ENCODE measurements at regions not wholly inside any gene's neighbourhood (a gene's known extent, or its start where the extent isn't known, plus 50 kb on each side); places are given as distances from the start of the nearest gene placed in this dataset.

- no peaks in the 10 kb centered on the region for H4K20me1 ChIP-seq (ENCODE audit: insufficient read depth)
- no peaks in the 10 kb centered on the region for H3K79me2 ChIP-seq (ENCODE audit: insufficient read depth, low read depth)
- no peak overlapping the region for H3K9ac ChIP-seq
- no peaks in the 10 kb centered on the region for H3K4me1 ChIP-seq (ENCODE audit: low read depth, poor library complexity, severe bottlenecking)
- H3K4me3 ChIP-seq (IDR thresholded peaks at IDR 0.05; ENCODE audit: insufficient read depth, low read depth, low read length): no peak overlapping the region
- no peak for TF ChIP-seq CTCF (conservative IDR thresholded peaks at IDR 0.05; ENCODE audit: low read depth, low read length)
- no peak overlapping the region for H3K27ac ChIP-seq
- no peaks in the 10 kb centered on the region for H3K36me3 ChIP-seq (ENCODE audit: insufficient read depth)
- H2AFZ ChIP-seq (ENCODE audit: low read depth): no peak overlapping the region
- H3K27me3 ChIP-seq (ENCODE audit: insufficient read depth, low read depth): no peaks in the 10 kb centered on the region
- no peak overlapping the region for H3K4me2 ChIP-seq
Measured at GRCh38 chr6:133796235-133796634, 92.7 kb upstream of the TCF21 start.

GRCh38 chr6:133799043-133799442, 89.9 kb upstream of the TCF21 start:
- H3K36me3 ChIP-seq (ENCODE audit: insufficient read depth): no peaks in the 10 kb centered on the region
- no peak overlapping the region for H3K9ac ChIP-seq
- no peaks in the 10 kb centered on the region for H3K27me3 ChIP-seq (ENCODE audit: insufficient read depth, low read depth)
- H3K4me1 ChIP-seq (ENCODE audit: low read depth, poor library complexity, severe bottlenecking): no peaks in the 10 kb centered on the region
- H3K79me2 ChIP-seq (ENCODE audit: insufficient read depth, low read depth): no peaks in the 10 kb centered on the region
- no peaks in the 10 kb centered on the region for H4K20me1 ChIP-seq (ENCODE audit: insufficient read depth)
- H3K4me3 ChIP-seq (IDR thresholded peaks at IDR 0.05; ENCODE audit: insufficient read depth, low read depth, low read length): no peak overlapping the region
- H3K4me2 ChIP-seq: no peak overlapping the region
- H3K27ac ChIP-seq: no peak overlapping the region
- H2AFZ ChIP-seq (ENCODE audit: low read depth): no peak overlapping the region
- no peak for TF ChIP-seq CTCF (conservative IDR thresholded peaks at IDR 0.05; ENCODE audit: low read depth, low read length)

- H3K9ac ChIP-seq: no peak overlapping the region
- H3K36me3 ChIP-seq (ENCODE audit: insufficient read depth): no peaks in the 10 kb centered on the region
- no peak overlapping the region for H3K27ac ChIP-seq
- H3K79me2 ChIP-seq (ENCODE audit: insufficient read depth, low read depth): no peaks in the 10 kb centered on the region
- no peak overlapping the region for H3K4me2 ChIP-seq
- TF ChIP-seq CTCF (conservative IDR thresholded peaks at IDR 0.05; ENCODE audit: low read depth, low read length): no peak
- no peaks in the 10 kb centered on the region for H3K4me1 ChIP-seq (ENCODE audit: low read depth, poor library complexity, severe bottlenecking)
- no peak overlapping the region for H2AFZ ChIP-seq (ENCODE audit: low read depth)
- no peaks in the 10 kb centered on the region for H3K27me3 ChIP-seq (ENCODE audit: insufficient read depth, low read depth)
- no peak overlapping the region for H3K4me3 ChIP-seq (IDR thresholded peaks at IDR 0.05; ENCODE audit: insufficient read depth, low read depth, low read length)
- no peaks in the 10 kb centered on the region for H4K20me1 ChIP-seq (ENCODE audit: insufficient read depth)
Measured at GRCh38 chr6:133802861-133803260, 86.1 kb upstream of the TCF21 start.

- Histone ChIP-seq H3K4me1 (ENCODE audit: low read depth, poor library complexity, severe bottlenecking) (no peaks in the 10 kb centered on the region), H3K27ac (no peak overlapping the region), H3K79me2 (ENCODE audit: insufficient read depth, low read depth) (no peaks in the 10 kb centered on the region), H3K4me2 (no peak overlapping the region), H2AFZ (ENCODE audit: low read depth) (no peak overlapping the region), H3K27me3 (ENCODE audit: insufficient read depth, low read depth) (no peaks in the 10 kb centered on the region), H3K9ac (no peak overlapping the region), H3K4me3 (IDR thresholded peaks at IDR 0.05; ENCODE audit: insufficient read depth, low read depth, low read length) (no peak overlapping the region), H3K36me3 (ENCODE audit: insufficient read depth) (no peaks in the 10 kb centered on the region), H4K20me1 (ENCODE audit: insufficient read depth) (no peaks in the 10 kb centered on the region)
- TF ChIP-seq CTCF (conservative IDR thresholded peaks at IDR 0.05; ENCODE audit: low read depth, low read length): no peak
Measured at GRCh38 chr6:133804265-133804664, 84.6 kb upstream of the TCF21 start.

GRCh38 chr6:133805876-133806275, 83.0 kb upstream of the TCF21 start:
- H4K20me1 ChIP-seq (ENCODE audit: insufficient read depth): no peaks in the 10 kb centered on the region
- H3K36me3 ChIP-seq (ENCODE audit: insufficient read depth): no peaks in the 10 kb centered on the region
- H3K4me2 ChIP-seq: no peak overlapping the region
- no peak overlapping the region for H3K27ac ChIP-seq
- H3K4me1 ChIP-seq (ENCODE audit: low read depth, poor library complexity, severe bottlenecking): no peaks in the 10 kb centered on the region
- H3K4me3 ChIP-seq (IDR thresholded peaks at IDR 0.05; ENCODE audit: insufficient read depth, low read depth, low read length): no peak overlapping the region
- no peak for TF ChIP-seq CTCF (conservative IDR thresholded peaks at IDR 0.05; ENCODE audit: low read depth, low read length)
- H3K27me3 ChIP-seq (ENCODE audit: insufficient read depth, low read depth): no peaks in the 10 kb centered on the region
- H3K9ac ChIP-seq: no peak overlapping the region
- no peak overlapping the region for H2AFZ ChIP-seq (ENCODE audit: low read depth)
- no peaks in the 10 kb centered on the region for H3K79me2 ChIP-seq (ENCODE audit: insufficient read depth, low read depth)
